ENCODE measurements at regions not wholly inside any gene's neighbourhood (a gene's known extent, or its start where the extent isn't known, plus 50 kb on each side); places are given as distances from the start of the nearest gene placed in this dataset.

- no peaks in the 10 kb centered on the region for H3K36me3 ChIP-seq (ENCODE audit: insufficient read depth, low read length)
- no peaks in the 10 kb centered on the region for H3K27me3 Mint-ChIP-seq
- no peaks in the 10 kb centered on the region for H3K36me3 Mint-ChIP-seq (ENCODE audit: low read depth)
- H3K9me3 Mint-ChIP-seq, result no peaks in the 10 kb centered on the region
- DNase-seq (no peak), ATAC-seq (ENCODE audit: poor library complexity) (no peak)
- POLR2A ChIA-PET, result no interaction called here
- CTCF ChIA-PET, result no interaction called here
- H3K27me3 ChIP-seq (ENCODE audit: control insufficient read depth in 1 of 2, insufficient read depth in 2 of 2, low read length in 2 of 2), result no peaks in the 10 kb centered on the region
- TF ChIP-seq CTCF (IDR thresholded peaks at IDR 0.05), result no peak
- H3K4me3 Mint-ChIP-seq, result no peak overlapping the region
- H3K27ac Mint-ChIP-seq, result no peak overlapping the region
- intact Hi-C loops (cut with DNase I, micrococcal nuclease), result no loop called here
- no peaks in the 10 kb centered on the region for H3K4me1 ChIP-seq (ENCODE audit: insufficient read depth, low read length)
- H3K4me1 Mint-ChIP-seq (ENCODE audit: low read depth), result peaks cover 8% of the 10 kb centered on the region
- H3K4me3 ChIP-seq (ENCODE audit: low read length), result no peak overlapping the region
- no peak overlapping the region for H3K27ac ChIP-seq (ENCODE audit: low read depth in 1 of 2, low read length in 2 of 2)
- H3K9me3 ChIP-seq (ENCODE audit: control insufficient read depth in 1 of 2, insufficient read depth in 1 of 2, low read length in 2 of 2), result no peaks in the 10 kb centered on the region
These were observed 180.0 kb upstream of the CXCR4 start for GRCh38 chr2:136297994-136298393.

- H3K4me1 Mint-ChIP-seq (ENCODE audit: low read depth), result peaks cover 13% of the 10 kb centered on the region
- no peak overlapping the region for H3K4me3 ChIP-seq (ENCODE audit: low read length)
- no peaks in the 10 kb centered on the region for H3K27me3 ChIP-seq (ENCODE audit: control insufficient read depth in 1 of 2, insufficient read depth in 2 of 2, low read length in 2 of 2)
- H3K27ac Mint-ChIP-seq, result no peak overlapping the region
- intact Hi-C loops (cut with DNase I, micrococcal nuclease), result no loop called here
- H3K36me3 Mint-ChIP-seq (ENCODE audit: low read depth), result no peaks in the 10 kb centered on the region
- H3K4me1 ChIP-seq (ENCODE audit: insufficient read depth, low read length), result no peaks in the 10 kb centered on the region
- peaks cover 2% of the 10 kb centered on the region for H3K9me3 Mint-ChIP-seq
- no peak for TF ChIP-seq CTCF (IDR thresholded peaks at IDR 0.05)
- no peak for DNase-seq
- CTCF ChIA-PET, result no interaction called here
- POLR2A ChIA-PET, result no interaction called here
- H3K4me3 Mint-ChIP-seq, result no peak overlapping the region
- no peaks in the 10 kb centered on the region for H3K27me3 Mint-ChIP-seq
- no peak for ATAC-seq (ENCODE audit: poor library complexity)
- no peak overlapping the region for H3K27ac ChIP-seq (ENCODE audit: low read depth in 1 of 2, low read length in 2 of 2)
- H3K9me3 ChIP-seq (ENCODE audit: control insufficient read depth in 1 of 2, insufficient read depth in 1 of 2, low read length in 2 of 2), result no peaks in the 10 kb centered on the region
- H3K36me3 ChIP-seq (ENCODE audit: insufficient read depth, low read length), result no peaks in the 10 kb centered on the region
These were observed 179.4 kb upstream of the CXCR4 start for GRCh38 chr2:136297312-136297711.

- Mint-ChIP-seq H3K4me1 (ENCODE audit: low read depth) (peaks cover 15% of the 10 kb centered on the region), H3K27me3 (no peaks in the 10 kb centered on the region), H3K4me3 (no peak overlapping the region), H3K9me3 (peaks cover 12% of the 10 kb centered on the region), H3K27ac (no peak overlapping the region), H3K36me3 (ENCODE audit: low read depth) (no peaks in the 10 kb centered on the region)
- no peaks in the 10 kb centered on the region for H3K9me3 ChIP-seq (ENCODE audit: control insufficient read depth in 1 of 2, insufficient read depth in 1 of 2, low read length in 2 of 2)
- no peak for ATAC-seq (ENCODE audit: poor library complexity)
- ChIA-PET CTCF (no interaction called here), POLR2A (no interaction called here)
- DNase-seq, result no peak
- no peaks in the 10 kb centered on the region for H3K4me1 ChIP-seq (ENCODE audit: insufficient read depth, low read length)
- no peaks in the 10 kb centered on the region for H3K36me3 ChIP-seq (ENCODE audit: insufficient read depth, low read length)
- TF ChIP-seq CTCF (IDR thresholded peaks at IDR 0.05), result no peak
- intact Hi-C loops (cut with DNase I, micrococcal nuclease), result no loop called here
- H3K27ac ChIP-seq (ENCODE audit: low read depth in 1 of 2, low read length in 2 of 2), result no peak overlapping the region
- H3K27me3 ChIP-seq (ENCODE audit: control insufficient read depth in 1 of 2, insufficient read depth in 2 of 2, low read length in 2 of 2), result no peaks in the 10 kb centered on the region
- no peak overlapping the region for H3K4me3 ChIP-seq (ENCODE audit: low read length)
These were observed 177.2 kb upstream of the CXCR4 start for GRCh38 chr2:136295168-136295567.
